IMR-90 (cell line): ENCODE measurements at regions not wholly inside any gene's neighbourhood (a gene's known extent, or its start where the extent isn't known, plus 50 kb on each side); places are given as distances from the start of the nearest gene placed in this dataset.

Experiments used
- ATAC-seq: fragments of 200-7000 bp; cut with Tn5 transposase; 2 replicates; pipeline ENCODE4 v1.9.1; 2020; ENCODE audit warnings: low read depth, mild to moderate bottlenecking, moderate library complexity
- BruUV-seq: library from RNA; stranded (reverse); fragments of 400-500 nt; replicated peaks from 2 replicates; lab custom pipeline; 2021; lab: Mats Ljungman, UMichigan
- CTCF ChIA-PET: fragments of 300-600 bp; formaldehyde crosslinking; extraction: SDS; loops from one replicate; lab custom pipeline; 2021; ENCODE audit warnings: antibody characterized with exemption; lab: Yijun Ruan, JAX
- POLR2A ChIA-PET: fragments of 300-600 bp; sonication (Branson Sonifier 250); formaldehyde crosslinking; loops from one replicate; lab custom pipeline; 2022; ENCODE audit warnings: antibody characterized with exemption; ENCODE audit not compliant: unreplicated experiment; lab: Charles Lee
- DNase-seq: peaks from one replicate; pipeline ENCODE4 v3.0.0; 2013
- H2AFZ ChIP-seq: replicated peaks from 2 replicates; pipeline ENCODE3; 2013; ENCODE audit warnings: low read length, mild to moderate bottlenecking; ENCODE audit not compliant: poor library complexity
- H2AK5ac ChIP-seq: 2 replicates; pipeline ENCODE4 v1.6.1; 2013; ENCODE audit warnings: low read depth, low read length, inconsistent platforms
- H2AK9ac ChIP-seq: replicated peaks from 2 replicates; pipeline ENCODE3; 2013; ENCODE audit warnings: mild to moderate bottlenecking, low read depth, low read length, moderate library complexity; ENCODE audit not compliant: poor library complexity
- H2BK120ac ChIP-seq: 2 replicates; pipeline ENCODE4 v1.6.1; 2013; ENCODE audit warnings: low read depth, low read length, inconsistent platforms
- H2BK15ac ChIP-seq: 3 replicates; pipeline ENCODE4 v1.6.1; 2013; ENCODE audit warnings: low read depth, low read length, inconsistent platforms
- H2BK20ac ChIP-seq: 2 replicates; pipeline ENCODE4 v1.6.1; 2013; ENCODE audit warnings: low read depth, mild to moderate bottlenecking, inconsistent platforms, low read length, moderate library complexity
- H2BK5ac ChIP-seq: 2 replicates; pipeline ENCODE4 v1.6.1; 2013; ENCODE audit warnings: mild to moderate bottlenecking, low read depth, low read length, inconsistent platforms; ENCODE audit not compliant: poor library complexity, severe bottlenecking
- H3K14ac ChIP-seq: replicated peaks from 2 replicates; pipeline ENCODE4 v1.6.1; 2013; ENCODE audit warnings: low read depth, low read length, inconsistent platforms
- H3K18ac ChIP-seq: 2 replicates; pipeline ENCODE4 v1.6.1; 2013; ENCODE audit warnings: low read depth, low read length, control low read depth
- H3K23ac ChIP-seq: 2 replicates; pipeline ENCODE4 v1.6.1; 2013; ENCODE audit warnings: low read depth, low read length, inconsistent platforms
- H3K27ac ChIP-seq: 2 replicates; pipeline ENCODE4 v1.5.1; 2013; ENCODE audit warnings: mild to moderate bottlenecking, control low read depth, low read length; ENCODE audit not compliant: insufficient read depth
- H3K27me3 ChIP-seq: 2 replicates; pipeline ENCODE4 v1.6.1; 2013; ENCODE audit warnings: low read length; ENCODE audit not compliant: control insufficient read depth, insufficient read depth
- H3K36me3 ChIP-seq: 2 replicates; pipeline ENCODE4 v1.6.1; 2013; ENCODE audit warnings: low read length, mixed read lengths; ENCODE audit not compliant: control insufficient read depth, insufficient read depth
- H3K4ac ChIP-seq: 2 replicates; pipeline ENCODE4 v1.6.1; 2013; ENCODE audit warnings: low read depth, low read length, inconsistent platforms
- H3K4me1 ChIP-seq: 2 replicates; pipeline ENCODE4 v1.6.1; 2013; ENCODE audit warnings: low read length, mixed read lengths; ENCODE audit not compliant: control insufficient read depth, insufficient read depth
- H3K4me2 ChIP-seq: 2 replicates; pipeline ENCODE4 v1.6.1; 2013; ENCODE audit warnings: low read depth, mild to moderate bottlenecking, control low read depth, low read length, moderate library complexity
- H3K4me3 ChIP-seq: 2 replicates; pipeline ENCODE4 v1.5.1; 2013; ENCODE audit warnings: low read depth, mild to moderate bottlenecking, control low read depth, low read length, moderate library complexity; ENCODE audit not compliant: insufficient read depth
- H3K56ac ChIP-seq: 2 replicates; pipeline ENCODE4 v1.6.1; 2013; ENCODE audit warnings: low read length, inconsistent platforms; ENCODE audit not compliant: insufficient read depth; ENCODE audit errors: extremely low read depth
- H3K79me1 ChIP-seq, 2 experiments: 2 replicates each; pipeline ENCODE4 v1.6.1; 2013; ENCODE audit warnings: low read length in 2 of 2, inconsistent platforms in 1 of 2, low read depth in 1 of 2
- H3K9ac ChIP-seq: 2 replicates; pipeline ENCODE4 v1.6.1; 2013; ENCODE audit warnings: low read depth, low read length, control low read depth
- H3K9me1 ChIP-seq: 2 replicates; pipeline ENCODE4 v1.6.1; 2013; ENCODE audit warnings: low read length, inconsistent platforms; ENCODE audit not compliant: insufficient read depth
- H3K9me3 ChIP-seq: 2 replicates; pipeline ENCODE4 v1.6.1; 2013; ENCODE audit warnings: low read length; ENCODE audit not compliant: control insufficient read depth, insufficient read depth
- H4K20me1 ChIP-seq: 2 replicates; pipeline ENCODE4 v1.6.1; 2013; ENCODE audit warnings: low read length, inconsistent platforms; ENCODE audit not compliant: insufficient read depth
- H4K5ac ChIP-seq: 2 replicates; pipeline ENCODE4 v1.6.1; 2013; ENCODE audit warnings: mild to moderate bottlenecking, low read depth, low read length, control low read depth
- H4K8ac ChIP-seq, 2 experiments: 2 replicates each; pipeline ENCODE4 v1.6.1; 2013; ENCODE audit warnings: low read depth in 2 of 2, low read length in 2 of 2, control low read depth in 1 of 2, inconsistent platforms in 1 of 2
- H4K91ac ChIP-seq: 2 replicates; pipeline ENCODE4 v1.6.1; 2013; ENCODE audit warnings: low read depth, low read length, inconsistent platforms; ENCODE audit not compliant: insufficient read depth
- CEBPB ChIP-seq: IDR thresholded peaks from 2 replicates; pipeline ENCODE4 v1.6.1; 2012; ENCODE audit warnings: low read depth, low read length, improper control_type of control experiment
- CHD1 ChIP-seq: IDR thresholded peaks from 2 replicates; pipeline ENCODE4 v1.6.1; 2012; ENCODE audit warnings: low read depth, low read length, improper control_type of control experiment
- RAD21 ChIP-seq: IDR thresholded peaks from 2 replicates; pipeline ENCODE4 v1.6.1; 2012; ENCODE audit warnings: low read length, improper control_type of control experiment
- RCOR1 ChIP-seq: IDR thresholded peaks from 2 replicates; pipeline ENCODE4 v1.6.1; 2012; ENCODE audit warnings: mild to moderate bottlenecking, low read length, improper control_type of control experiment; ENCODE audit not compliant: insufficient replicate concordance
- WGBS, 2 experiments: methylation state at CpG; one replicate each; pipeline versions ENCODE4 v1.1.5 to v1.1.7; 2013; ENCODE audit warnings: missing lambda C conversion rate in 2 of 2; ENCODE audit not compliant: insufficient read length in 1 of 2; ENCODE audit errors: extremely low coverage in 2 of 2; 5-methylcytosine and 5-hydroxymethylcytosine counted together
- dilution Hi-C: fragments of 300-500 bp; cut with HindIII; formaldehyde crosslinking; loops from one replicate; pipeline ENCODE4 v1.14.3; 2018; ENCODE audit warnings: low sequenced_read_pairs; ENCODE audit not compliant: unreplicated experiment
- in situ Hi-C: fragments of 300-500 bp; cut with MboI; formaldehyde crosslinking; loops from 3 replicates; pipeline ENCODE4 v1.14.3; 2019; ENCODE audit warnings: low sequenced_read_pairs, inconsistent platforms, mixed read lengths
- intact Hi-C: fragments of 100-400 bp; cut with micrococcal nuclease; formaldehyde crosslinking; loops from 2 replicates; pipeline ENCODE4 v1.10.0; 2022

DNA sequence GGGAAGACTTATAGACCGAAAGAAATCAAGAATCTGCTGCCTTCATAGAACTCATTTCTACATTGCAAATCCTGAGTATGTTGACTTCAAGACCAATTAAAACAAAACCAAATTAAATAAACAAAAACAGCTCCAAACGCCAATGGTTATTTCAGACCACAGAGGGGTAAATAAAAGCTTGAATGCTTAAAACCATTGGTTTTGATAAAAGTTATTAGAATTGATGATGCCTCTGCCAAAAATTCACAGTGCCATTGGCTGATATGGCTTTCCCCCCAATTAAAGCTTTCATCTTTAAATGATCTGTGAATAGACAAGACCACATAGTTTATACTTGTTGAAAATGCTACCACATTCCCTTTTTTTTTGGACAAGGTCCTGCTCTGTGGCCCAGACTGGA lies 188.5 kb downstream of the NFKBIZ start:
- intact Hi-C loops (no loop called here), dilution Hi-C loops (no loop called here), in situ Hi-C loops (no loop called here)
- H4K5ac ChIP-seq, result peak overlapping the region; percentile 46; the same call in 1 of the 2 replicates
- no TSS peak for BruUV-seq
- no peak for DNase-seq
- H3K27me3 ChIP-seq, result no peaks in the 10 kb centered on the region
- no peaks in the 10 kb centered on the region for H4K20me1 ChIP-seq
- H3K23ac ChIP-seq, result no peak overlapping the region
- H2AK5ac ChIP-seq, result no peak overlapping the region
- H3K9me1 ChIP-seq, result no peaks in the 10 kb centered on the region
- no peak overlapping the region; the same call in 2 of the 3 replicates for H2BK15ac ChIP-seq
- no peak; the same call in 1 of the 2 replicates for ATAC-seq
- peak overlapping the region; percentile 70 for H3K18ac ChIP-seq
- 0 out of 2 replicates have a peak overlapping the region, but pooled peaks have one; percentile 16 for H2BK120ac ChIP-seq
- no peak overlapping the region for H4K91ac ChIP-seq
- H3K27ac ChIP-seq, result peak overlapping the region; percentile 46; the same call in 1 of the 2 replicates
- H2AK9ac ChIP-seq, result no peak overlapping the region
- WGBS, 2 experiments, result no CpG with 5 or more reads among the region's 2 CpGs
- H3K9ac ChIP-seq, result no peak overlapping the region
- no peak overlapping the region; the same call in 1 of the 2 replicates for H2BK20ac ChIP-seq
- no peak overlapping the region for H2AFZ ChIP-seq
- peaks cover 2% of the 10 kb centered on the region; the same call in 1 of the 2 replicates for H3K9me3 ChIP-seq
- no peaks in the 10 kb centered on the region for H3K36me3 ChIP-seq
- H3K56ac ChIP-seq, result no peak overlapping the region; the same call in 1 of the 2 replicates
- H3K14ac ChIP-seq, result no peak overlapping the region
- H4K8ac ChIP-seq, result no peak overlapping the region
- H3K4me1 ChIP-seq, result peaks cover 2% of the 10 kb centered on the region; the same call in 1 of the 2 replicates
- no peak overlapping the region for H3K4me3 ChIP-seq
- no peak overlapping the region for H3K4ac ChIP-seq
- POLR2A ChIA-PET, result no interaction called here
- no peak for TF ChIP-seq CEBPB
- TF ChIP-seq CHD1, result no peak
- TF ChIP-seq RAD21, result no peak
- no peak for TF ChIP-seq RCOR1
- peak overlapping the region; percentile 87 for H2BK5ac ChIP-seq
- no peaks in the 10 kb centered on the region for H3K79me1 ChIP-seq
- CTCF ChIA-PET, result interaction anchor here (0.7 to 1.2 kb wide), 3 partner anchors 12 to 148 kb away, joined by 3 to 6 read pairs (median 4); no protein-coding TSS in a partner anchor
- peak overlapping the region; percentile 59; the same call in 1 of the 2 replicates for H3K4me2 ChIP-seq
